GM19351 (cell line): ENCODE measurements at regions not wholly inside any gene's neighbourhood (a gene's known extent, or its start where the extent isn't known, plus 50 kb on each side); places are given as distances from the start of the nearest gene placed in this dataset.

Experiments used
- ATAC-seq: cut with Tn5 transposase; IDR thresholded peaks from one replicate; pipeline ENCODE4 v1.9.1; 2021; ENCODE audit warnings: mild to moderate bottlenecking, moderate library complexity; ENCODE audit not compliant: unreplicated experiment

- no peak for ATAC-seq
Measured at GRCh38 chr15:66941791-66942190, 123.6 kb upstream of the SMAD3 start.

GRCh38 chr15:66942649-66943390 is 122.6 kb upstream of the SMAD3 start:
- ATAC-seq: no peak

- no peak for ATAC-seq
Measured at GRCh38 chr15:66943456-66944095, 121.8 kb upstream of the SMAD3 start.

- ATAC-seq: no peak
Measured at GRCh38 chr15:66944121-66944520, 121.3 kb upstream of the SMAD3 start.

- ATAC-seq: no peak
Measured at GRCh38 chr15:66945286-66945685, 120.1 kb upstream of the SMAD3 start.

- no peak for ATAC-seq
Measured at GRCh38 chr15:66945842-66946241, 119.6 kb upstream of the SMAD3 start.

GRCh38 chr15:66946578-66947164 is 118.7 kb upstream of the SMAD3 start:
- ATAC-seq: no peak

GRCh38 chr15:66947471-66947870 is 117.9 kb upstream of the SMAD3 start:
- ATAC-seq: no peak

- no peak for ATAC-seq
Measured at GRCh38 chr15:66948294-66948693, 117.1 kb upstream of the SMAD3 start.

GRCh38 chr15:66950114-66950513 is 115.3 kb upstream of the SMAD3 start:
- ATAC-seq: no peak

GRCh38 chr15:66951531-66952320 is 113.7 kb upstream of the SMAD3 start:
- no peak for ATAC-seq

GRCh38 chr15:66952756-66953522 is 112.5 kb upstream of the SMAD3 start:
- ATAC-seq: no peak

- ATAC-seq: no peak
Measured at GRCh38 chr15:66953523-66954229, 111.7 kb upstream of the SMAD3 start.

- no peak for ATAC-seq
Measured at GRCh38 chr15:66954601-66955000, 110.8 kb upstream of the SMAD3 start.

- ATAC-seq: no peak
Measured at GRCh38 chr15:66955001-66955516, 110.3 kb upstream of the SMAD3 start.

- ATAC-seq: no peak
Measured at GRCh38 chr15:66955871-66956585, 109.4 kb upstream of the SMAD3 start.

- no peak for ATAC-seq
Measured at GRCh38 chr15:66956672-66957430, 108.6 kb upstream of the SMAD3 start.

GRCh38 chr15:66957431-66957720 is 108.0 kb upstream of the SMAD3 start:
- ATAC-seq: no peak

- no peak for ATAC-seq
Measured at GRCh38 chr15:66959066-66959465, 106.3 kb upstream of the SMAD3 start.
